OCI-LY7 (cell line): ENCODE measurements at regions not wholly inside any gene's neighbourhood (a gene's known extent, or its start where the extent isn't known, plus 50 kb on each side); places are given as distances from the start of the nearest gene placed in this dataset.

Source experiments
- BruUV-seq: library from RNA; stranded (reverse); fragments of 400-500 nt; replicated peaks from 2 replicates; lab custom pipeline; 2021; lab: Mats Ljungman, UMichigan
- CTCF ChIA-PET: fragments of 300-600 bp; sonication (Branson Sonifier 250); formaldehyde crosslinking; loops from one replicate; lab custom pipeline; 2022; ENCODE audit warnings: antibody characterized with exemption; ENCODE audit not compliant: unreplicated experiment; lab: Charles Lee
- POLR2A ChIA-PET: fragments of 300-600 bp; sonication (Branson Sonifier 250); formaldehyde crosslinking; loops from one replicate; lab custom pipeline; 2022; ENCODE audit warnings: antibody characterized with exemption; lab: Charles Lee
- DNase-seq: peaks from one replicate; pipeline ENCODE4 v3.0.0-alpha.2; 2015; ENCODE audit warnings: low spot score
- H2AFZ ChIP-seq: fragments of 200-600 bp; sonication (generic), shearing (Covaris generic); 2 replicates; pipeline ENCODE4 v1.6.1; 2014; ENCODE audit warnings: mild to moderate bottlenecking, antibody characterized with exemption, low read length, moderate library complexity
- H3K27ac ChIP-seq: fragments of 200-600 bp; sonication (generic); 2 replicates; pipeline ENCODE4 v1.5.1; 2014; ENCODE audit warnings: mixed run types, low read depth, mild to moderate bottlenecking, moderate library complexity, low read length, inconsistent platforms; ENCODE audit not compliant: poor library complexity, severe bottlenecking
- H3K36me3 ChIP-seq: fragments of 200-600 bp; sonication (generic); 2 replicates; pipeline ENCODE4 v1.6.1; 2014; ENCODE audit warnings: mild to moderate bottlenecking, antibody characterized with exemption, low read length, moderate library complexity, mixed read lengths; ENCODE audit not compliant: insufficient read depth
- H3K4me1 ChIP-seq: fragments of 200-600 bp; sonication (generic); 2 replicates; pipeline ENCODE4 v1.5.1; 2014; ENCODE audit warnings: mild to moderate bottlenecking, low read length; ENCODE audit not compliant: insufficient read depth, poor library complexity, severe bottlenecking
- H3K4me2 ChIP-seq: fragments of 200-600 bp; sonication (generic); 2 replicates; pipeline ENCODE4 v1.6.1; 2014; ENCODE audit warnings: mild to moderate bottlenecking, low read length
- H3K4me3 ChIP-seq: fragments of 200-600 bp; sonication (generic); 2 replicates; pipeline ENCODE4 v1.5.1; 2014; ENCODE audit warnings: mild to moderate bottlenecking, low read depth, low read length; ENCODE audit not compliant: poor library complexity, severe bottlenecking
- H3K79me2 ChIP-seq: fragments of 200-600 bp; sonication (generic); 2 replicates; pipeline ENCODE4 v1.6.1; 2016; ENCODE audit warnings: low read depth, mild to moderate bottlenecking, low read length, moderate library complexity, mixed read lengths; ENCODE audit not compliant: insufficient read depth
- H3K9me2 ChIP-seq: fragments of 200-600 bp; sonication (generic); 2 replicates; pipeline ENCODE4 v1.6.1; 2016; ENCODE audit warnings: mild to moderate bottlenecking, low read length, mixed read lengths; ENCODE audit not compliant: insufficient read depth
- H3K9me3 ChIP-seq: fragments of 200-600 bp; sonication (generic); 2 replicates; pipeline ENCODE4 v1.6.1; 2014; ENCODE audit warnings: mild to moderate bottlenecking, mixed run types, low read length, mixed read lengths
- H4K20me1 ChIP-seq: fragments of 200-600 bp; sonication (generic); 2 replicates; pipeline ENCODE4 v1.6.1; 2014; ENCODE audit warnings: mild to moderate bottlenecking, antibody characterized with exemption, low read length, moderate library complexity, mixed read lengths; ENCODE audit not compliant: insufficient read depth
- EZH2phosphoT487 ChIP-seq: fragments of 200-600 bp; sonication (generic); IDR thresholded peaks from 2 replicates; pipeline ENCODE4 v1.6.1; 2018; ENCODE audit warnings: low read depth, borderline replicate concordance, mild to moderate bottlenecking, mixed run types, antibody characterized with exemption, low read length, moderate library complexity, mixed read lengths
- intact Hi-C: fragments of 100-400 bp; cut with micrococcal nuclease; formaldehyde crosslinking; loops from one replicate; pipeline ENCODE4 v1.10.0; 2022; ENCODE audit not compliant: unreplicated experiment
- TF ChIP-seq, protein P1 (sequence below): fragments of 200-600 bp; sonication (generic); conservative IDR thresholded peaks from 2 replicates; pipeline ENCODE4 v1.5.1; 2014; ENCODE audit warnings: mild to moderate bottlenecking, antibody characterized with exemption, low read length, moderate library complexity, mixed read lengths

DNA sequence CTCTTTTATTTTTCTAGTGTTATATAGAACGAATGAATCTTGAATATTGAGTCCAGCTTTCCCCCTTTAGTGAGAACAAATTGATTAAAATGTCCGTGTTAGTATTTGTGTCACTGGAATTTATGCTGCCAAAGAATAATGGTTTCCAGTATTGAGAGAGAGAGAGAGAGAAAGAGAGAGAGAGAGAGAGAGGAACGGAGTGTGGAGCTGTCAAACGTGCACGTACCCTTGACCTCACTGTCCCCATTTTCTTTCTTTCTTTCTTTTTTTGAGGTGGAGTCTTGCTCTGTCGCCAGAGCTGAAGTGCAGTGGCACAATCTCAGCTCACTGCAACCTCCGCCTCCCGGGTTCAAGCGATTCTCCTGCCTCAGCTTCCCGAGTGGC lies 70.9 kb upstream of the GREM2 start:
- ChIA-PET POLR2A (no interaction called here), CTCF (no interaction called here)
- no peak for TF ChIP-seq EZH2phosphoT487
- TF ChIP-seq, protein P1, sequence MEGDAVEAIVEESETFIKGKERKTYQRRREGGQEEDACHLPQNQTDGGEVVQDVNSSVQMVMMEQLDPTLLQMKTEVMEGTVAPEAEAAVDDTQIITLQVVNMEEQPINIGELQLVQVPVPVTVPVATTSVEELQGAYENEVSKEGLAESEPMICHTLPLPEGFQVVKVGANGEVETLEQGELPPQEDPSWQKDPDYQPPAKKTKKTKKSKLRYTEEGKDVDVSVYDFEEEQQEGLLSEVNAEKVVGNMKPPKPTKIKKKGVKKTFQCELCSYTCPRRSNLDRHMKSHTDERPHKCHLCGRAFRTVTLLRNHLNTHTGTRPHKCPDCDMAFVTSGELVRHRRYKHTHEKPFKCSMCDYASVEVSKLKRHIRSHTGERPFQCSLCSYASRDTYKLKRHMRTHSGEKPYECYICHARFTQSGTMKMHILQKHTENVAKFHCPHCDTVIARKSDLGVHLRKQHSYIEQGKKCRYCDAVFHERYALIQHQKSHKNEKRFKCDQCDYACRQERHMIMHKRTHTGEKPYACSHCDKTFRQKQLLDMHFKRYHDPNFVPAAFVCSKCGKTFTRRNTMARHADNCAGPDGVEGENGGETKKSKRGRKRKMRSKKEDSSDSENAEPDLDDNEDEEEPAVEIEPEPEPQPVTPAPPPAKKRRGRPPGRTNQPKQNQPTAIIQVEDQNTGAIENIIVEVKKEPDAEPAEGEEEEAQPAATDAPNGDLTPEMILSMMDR, result no peak
- H3K36me3 ChIP-seq, result no peaks in the 10 kb centered on the region
- no peaks in the 10 kb centered on the region for H3K9me3 ChIP-seq
- no peak overlapping the region for H3K4me3 ChIP-seq
- no peaks in the 10 kb centered on the region for H3K79me2 ChIP-seq
- peaks cover 6% of the 10 kb centered on the region for H3K4me1 ChIP-seq
- no peaks in the 10 kb centered on the region for H4K20me1 ChIP-seq
- H2AFZ ChIP-seq, result no peak overlapping the region
- no peak overlapping the region for H3K27ac ChIP-seq
- no peaks in the 10 kb centered on the region for H3K9me2 ChIP-seq
- no TSS peak for BruUV-seq
- DNase-seq, result no peak
- intact Hi-C loops, result no loop called here
- no peak overlapping the region for H3K4me2 ChIP-seq

DNA sequence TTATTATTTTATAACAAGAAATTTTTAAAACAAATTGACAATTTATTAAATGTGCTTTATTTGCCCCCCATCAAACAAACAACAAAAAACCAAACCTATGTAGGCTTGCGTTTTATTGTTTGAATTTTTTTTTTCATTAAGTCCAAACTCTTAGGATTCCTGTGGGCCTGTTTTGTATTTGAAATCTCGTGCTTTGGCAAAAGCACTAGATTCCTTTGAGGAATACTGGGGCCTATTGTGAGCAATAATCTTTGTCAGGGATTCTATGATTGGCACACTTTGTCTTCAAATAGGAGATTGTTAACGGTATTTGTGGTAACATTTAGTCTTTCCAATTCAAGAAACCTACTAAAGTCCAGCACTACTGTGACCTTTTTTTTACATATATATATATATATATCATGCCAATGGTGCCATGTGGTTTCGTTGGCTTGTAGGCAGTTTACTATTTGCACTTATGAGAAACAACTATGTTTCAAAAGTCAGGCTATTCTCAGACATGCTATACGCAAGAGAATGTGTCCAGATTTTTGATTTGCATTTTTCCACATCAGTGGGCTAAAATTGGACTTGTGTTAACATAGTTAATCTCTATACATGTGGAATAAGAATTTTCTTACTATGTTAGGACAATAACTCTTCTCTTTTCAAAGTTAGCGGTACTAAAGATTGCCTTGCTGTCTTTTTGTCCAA lies 70.4 kb upstream of the GREM2 start:
- ChIA-PET CTCF (no interaction called here), POLR2A (no interaction called here)
- H3K4me2 ChIP-seq, result no peak overlapping the region
- no peaks in the 10 kb centered on the region for H3K9me3 ChIP-seq
- no peaks in the 10 kb centered on the region for H4K20me1 ChIP-seq
- BruUV-seq, result no TSS peak
- H3K79me2 ChIP-seq, result no peaks in the 10 kb centered on the region
- H2AFZ ChIP-seq, result no peak overlapping the region
- H3K9me2 ChIP-seq, result no peaks in the 10 kb centered on the region
- H3K36me3 ChIP-seq, result no peaks in the 10 kb centered on the region
- H3K27ac ChIP-seq, result no peak overlapping the region
- intact Hi-C loops, result no loop called here
- DNase-seq, result no peak
- H3K4me3 ChIP-seq, result no peak overlapping the region
- TF ChIP-seq, protein P1, result no peak
- TF ChIP-seq EZH2phosphoT487, result no peak
- H3K4me1 ChIP-seq, result peaks cover 1% of the 10 kb centered on the region

DNA sequence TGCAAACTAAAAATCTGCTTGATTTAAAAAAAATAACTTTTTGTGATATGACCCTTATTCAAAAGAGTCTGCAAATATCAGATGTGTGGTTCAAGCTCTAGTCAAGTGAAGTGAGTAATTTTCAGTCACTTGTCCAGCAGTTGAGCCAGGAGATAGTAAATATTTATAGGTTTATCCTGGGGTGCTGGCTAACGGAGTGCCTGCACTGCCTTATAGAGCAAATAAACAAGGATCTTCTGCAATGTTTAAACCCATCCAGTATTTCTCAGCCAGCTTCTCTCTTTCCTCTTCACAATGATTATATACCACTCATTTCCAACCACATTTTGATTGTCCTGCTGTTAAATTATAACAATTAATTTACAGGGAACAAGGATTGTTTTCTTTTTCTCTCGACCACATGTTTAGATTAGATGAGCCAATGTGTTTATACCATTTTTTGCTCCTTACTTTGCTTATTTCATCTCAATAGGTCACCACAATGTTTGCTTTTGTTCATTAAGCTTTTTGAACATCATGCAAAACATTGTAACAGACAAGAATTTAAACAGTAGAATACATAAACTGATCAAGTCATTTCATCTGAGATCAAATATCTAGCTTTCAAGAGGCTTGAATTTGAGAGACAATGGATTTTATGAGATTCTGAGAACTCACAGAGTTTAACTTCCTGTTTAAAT lies 60.3 kb upstream of the GREM2 start:
- H3K4me2 ChIP-seq, result no peak overlapping the region
- no peaks in the 10 kb centered on the region for H3K79me2 ChIP-seq
- DNase-seq, result no peak
- H3K27ac ChIP-seq, result no peak overlapping the region
- no peaks in the 10 kb centered on the region for H3K4me1 ChIP-seq
- no peak overlapping the region for H3K4me3 ChIP-seq
- no peaks in the 10 kb centered on the region for H3K9me2 ChIP-seq
- ChIA-PET POLR2A (no interaction called here), CTCF (interaction anchor here (0.6 kb wide), 1 partner anchor 227 kb away, joined by 3 read pairs; no protein-coding TSS in a partner anchor)
- H3K36me3 ChIP-seq, result no peaks in the 10 kb centered on the region
- no peaks in the 10 kb centered on the region for H3K9me3 ChIP-seq
- H2AFZ ChIP-seq, result no peak overlapping the region
- intact Hi-C loops, result no loop called here
- TF ChIP-seq EZH2phosphoT487, result no peak
- H4K20me1 ChIP-seq, result no peaks in the 10 kb centered on the region
- no TSS peak for BruUV-seq
